ENCODE measurements at regions not wholly inside any gene's neighbourhood (a gene's known extent, or its start where the extent isn't known, plus 50 kb on each side); places are given as distances from the start of the nearest gene placed in this dataset.
"Not testable (repeated sequence)": the region's sequence is repeated elsewhere in the genome, so short reads cannot be mapped to it uniquely, and the experiment has no call there.

GRCh38 chr10:3945026-3945425, 160.0 kb upstream of the KLF6 start:
- no peak for DNase-seq (ENCODE audit: low read depth in 2 of 2)

- no peak for DNase-seq (ENCODE audit: low read depth in 2 of 2)
Observed at GRCh38 chr10:3944591-3944990, 159.6 kb upstream of the KLF6 start.

GRCh38 chr10:3943695-3944257, 158.8 kb upstream of the KLF6 start:
- DNase-seq (ENCODE audit: low read depth in 2 of 2) = no peak

GRCh38 chr10:3942937-3943489, 158.0 kb upstream of the KLF6 start:
- DNase-seq (ENCODE audit: low read depth in 2 of 2) = no peak

- DNase-seq (ENCODE audit: low read depth in 2 of 2) = no peak
Observed at GRCh38 chr10:3941676-3942075, 156.7 kb upstream of the KLF6 start.

GRCh38 chr10:3936422-3937040, 151.5 kb upstream of the KLF6 start:
- no peak for DNase-seq (ENCODE audit: low read depth in 2 of 2)

- DNase-seq (ENCODE audit: low read depth in 2 of 2) = peak; percentile 97 to 99
Observed at GRCh38 chr10:3935933-3936359, 150.9 kb upstream of the KLF6 start.

GRCh38 chr10:3935141-3935540, 150.1 kb upstream of the KLF6 start:
- peak in 1 of 2 donors; percentile 51 for DNase-seq (ENCODE audit: low read depth in 2 of 2)

- DNase-seq (ENCODE audit: low read depth in 2 of 2) = no peak
Observed at GRCh38 chr10:3933733-3934132, 148.7 kb upstream of the KLF6 start.

GRCh38 chr10:3932597-3933375, 147.8 kb upstream of the KLF6 start:
- DNase-seq (ENCODE audit: low read depth in 2 of 2) = no peak

- no peak for DNase-seq (ENCODE audit: low read depth in 2 of 2)
Observed at GRCh38 chr10:3931901-3932300, 146.9 kb upstream of the KLF6 start.

- peak in 1 of 2 donors; percentile 49 for DNase-seq (ENCODE audit: low read depth in 2 of 2)
Observed at GRCh38 chr10:3931224-3931623, 146.2 kb upstream of the KLF6 start.

GRCh38 chr10:3928569-3928968, 143.6 kb upstream of the KLF6 start:
- DNase-seq (ENCODE audit: low read depth in 2 of 2) = no peak

- no peak for DNase-seq (ENCODE audit: low read depth in 2 of 2)
Observed at GRCh38 chr10:3928078-3928477, 143.1 kb upstream of the KLF6 start.

- DNase-seq (ENCODE audit: low read depth in 2 of 2) = no peak
Observed at GRCh38 chr10:3926675-3927525, 141.9 kb upstream of the KLF6 start.

- no peak for DNase-seq (ENCODE audit: low read depth in 2 of 2)
Observed at GRCh38 chr10:3926258-3926657, 141.2 kb upstream of the KLF6 start.

- no peak for DNase-seq (ENCODE audit: low read depth in 2 of 2)
Observed at GRCh38 chr10:3925184-3925583, 140.2 kb upstream of the KLF6 start.

- peak; percentile 97 to 99 for DNase-seq (ENCODE audit: low read depth in 2 of 2)
Observed at GRCh38 chr10:3924344-3924743, 139.3 kb upstream of the KLF6 start.

GRCh38 chr10:3923033-3923432, 138.0 kb upstream of the KLF6 start:
- no peak for DNase-seq (ENCODE audit: low read depth in 2 of 2)

GRCh38 chr10:3919709-3920308, 134.8 kb upstream of the KLF6 start:
- peak; percentile 67 to 88 for DNase-seq (ENCODE audit: low read depth in 2 of 2)

GRCh38 chr10:3917392-3917791, 132.4 kb upstream of the KLF6 start:
- DNase-seq (ENCODE audit: low read depth in 2 of 2) = not testable (repeated sequence)

All from dermis microvascular lymphatic vessel endothelial cell (primary cell).